Fibroblast of lung (primary cell): ENCODE measurements at regions not wholly inside any gene's neighbourhood (a gene's known extent, or its start where the extent isn't known, plus 50 kb on each side); places are given as distances from the start of the nearest gene placed in this dataset.

ENCODE experiments used
- DNase-seq, 2 donors: peaks; one replicate each; pipeline versions ENCODE4 v3.0.0 to v3.0.0-alpha.2; 2010; ENCODE audit warnings: low read depth in 2 of 2
- H2AFZ ChIP-seq: 2 replicates; pipeline ENCODE4 v1.5.1; 2012; ENCODE audit warnings: low read length, control low read depth, inconsistent platforms
- H3K27ac ChIP-seq: 2 replicates; pipeline ENCODE4 v1.5.1; 2011; ENCODE audit warnings: low read length, control low read depth; ENCODE audit not compliant: insufficient read depth
- H3K27me3 ChIP-seq: 2 replicates; pipeline ENCODE4 v1.5.1; 2011; ENCODE audit warnings: mild to moderate bottlenecking, low read length; ENCODE audit not compliant: control insufficient read depth, insufficient read depth
- H3K36me3 ChIP-seq: 2 replicates; pipeline ENCODE4 v1.5.1; 2011; ENCODE audit warnings: low read length; ENCODE audit not compliant: control insufficient read depth, insufficient read depth
- H3K4me1 ChIP-seq: 2 replicates; pipeline ENCODE4 v1.5.1; 2011; ENCODE audit warnings: low read length; ENCODE audit not compliant: control insufficient read depth, insufficient read depth; ENCODE audit errors: extremely low read depth
- H3K4me2 ChIP-seq: 2 replicates; pipeline ENCODE4 v1.5.1; 2011; ENCODE audit warnings: low read length, control low read depth; ENCODE audit not compliant: insufficient read depth; ENCODE audit errors: extremely low read depth
- H3K4me3 ChIP-seq, 4 experiments: fragments of 200-600 bp in 1 of 4; sonication (generic) in 1 of 4; replicated peaks in 1 of 4; 2 replicates each; pipeline ENCODE4 v1.5.1; 2011 to 2016; ENCODE audit warnings: low read length in 4 of 4, low read depth in 3 of 4, mild to moderate bottlenecking in 3 of 4, control low read depth in 2 of 4, inconsistent platforms in 1 of 4, mixed read lengths in 1 of 4; ENCODE audit not compliant: insufficient read depth in 1 of 4; ENCODE audit errors: control extremely low read depth in 1 of 4
- H3K79me2 ChIP-seq: 2 replicates; pipeline ENCODE4 v1.5.1; 2012; ENCODE audit warnings: mild to moderate bottlenecking, low read length, inconsistent platforms; ENCODE audit not compliant: control insufficient read depth, insufficient read depth
- H3K9ac ChIP-seq: 2 replicates; pipeline ENCODE4 v1.5.1; 2011; ENCODE audit warnings: mild to moderate bottlenecking, low read length, control low read depth; ENCODE audit not compliant: insufficient read depth
- H3K9me3 ChIP-seq: 2 replicates; pipeline ENCODE4 v1.5.1; 2012; ENCODE audit warnings: low read depth, low read length; ENCODE audit not compliant: control insufficient read depth, insufficient read depth
- H4K20me1 ChIP-seq: 2 replicates; pipeline ENCODE4 v1.5.1; 2011; ENCODE audit warnings: low read length; ENCODE audit not compliant: control insufficient read depth, insufficient read depth; ENCODE audit errors: extremely low read depth
- EZH2 ChIP-seq: IDR thresholded peaks from 2 replicates; pipeline ENCODE4 v1.5.1; 2012; ENCODE audit warnings: low read length, control low read depth, mild to moderate bottlenecking; ENCODE audit errors: missing control alignments
- TF ChIP-seq, protein P1 (sequence below), 2 donors: IDR thresholded peaks in 1 of 2; conservative IDR thresholded peaks in 1 of 2; 1 replicate in 1 of 2; 2 replicates in 1 of 2; pipeline ENCODE4 v1.5.1; 2011 to 2012; ENCODE audit warnings: low read length in 2 of 2, control low read depth in 1 of 2, inconsistent platforms in 1 of 2, low read depth in 1 of 2, mild to moderate bottlenecking in 1 of 2

DNA sequence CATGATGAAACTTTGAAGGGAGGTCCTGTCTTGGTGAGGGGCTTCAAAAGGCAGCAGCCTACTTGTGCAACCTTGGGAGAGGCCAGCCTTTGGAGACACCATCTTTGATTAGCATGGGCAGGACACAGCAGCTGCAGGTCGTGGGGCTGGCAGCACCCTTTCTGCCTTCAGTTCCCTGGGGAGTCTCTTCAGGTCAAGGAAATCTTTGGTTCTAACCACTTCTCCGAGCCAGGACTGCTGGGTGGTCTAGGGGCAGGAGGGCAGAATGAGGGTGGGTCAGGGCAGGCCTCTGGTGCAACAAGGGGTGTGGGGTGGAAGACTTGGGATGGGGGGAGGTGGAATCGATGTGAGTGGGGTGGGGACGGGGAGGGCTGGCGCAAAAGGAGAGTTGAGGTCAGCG lies 269.7 kb downstream of the FOXD2 start:
- H2AFZ ChIP-seq: no peak overlapping the region
- H3K4me2 ChIP-seq: no peak overlapping the region
- no peak overlapping the region for H3K9ac ChIP-seq
- H3K79me2 ChIP-seq: no peaks in the 10 kb centered on the region
- no peak for TF ChIP-seq EZH2
- TF ChIP-seq, protein P1, sequence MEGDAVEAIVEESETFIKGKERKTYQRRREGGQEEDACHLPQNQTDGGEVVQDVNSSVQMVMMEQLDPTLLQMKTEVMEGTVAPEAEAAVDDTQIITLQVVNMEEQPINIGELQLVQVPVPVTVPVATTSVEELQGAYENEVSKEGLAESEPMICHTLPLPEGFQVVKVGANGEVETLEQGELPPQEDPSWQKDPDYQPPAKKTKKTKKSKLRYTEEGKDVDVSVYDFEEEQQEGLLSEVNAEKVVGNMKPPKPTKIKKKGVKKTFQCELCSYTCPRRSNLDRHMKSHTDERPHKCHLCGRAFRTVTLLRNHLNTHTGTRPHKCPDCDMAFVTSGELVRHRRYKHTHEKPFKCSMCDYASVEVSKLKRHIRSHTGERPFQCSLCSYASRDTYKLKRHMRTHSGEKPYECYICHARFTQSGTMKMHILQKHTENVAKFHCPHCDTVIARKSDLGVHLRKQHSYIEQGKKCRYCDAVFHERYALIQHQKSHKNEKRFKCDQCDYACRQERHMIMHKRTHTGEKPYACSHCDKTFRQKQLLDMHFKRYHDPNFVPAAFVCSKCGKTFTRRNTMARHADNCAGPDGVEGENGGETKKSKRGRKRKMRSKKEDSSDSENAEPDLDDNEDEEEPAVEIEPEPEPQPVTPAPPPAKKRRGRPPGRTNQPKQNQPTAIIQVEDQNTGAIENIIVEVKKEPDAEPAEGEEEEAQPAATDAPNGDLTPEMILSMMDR (conservative IDR thresholded peaks at IDR 0.05 in 1 of 2, IDR thresholded peaks at IDR 0.05 in 1 of 2; ENCODE audit: low read depth in 1 of 2, low read length in 2 of 2): no peak
- no peak for DNase-seq
- H3K4me1 ChIP-seq: peaks cover 2% of the 10 kb centered on the region
- no peaks in the 10 kb centered on the region for H4K20me1 ChIP-seq
- no peak overlapping the region for H3K27ac ChIP-seq
- no peak overlapping the region for H3K4me3 ChIP-seq
- no peaks in the 10 kb centered on the region for H3K36me3 ChIP-seq
- no peaks in the 10 kb centered on the region for H3K9me3 ChIP-seq
- H3K27me3 ChIP-seq: peaks cover 23% of the 10 kb centered on the region

- Histone ChIP-seq H3K79me2 (no peaks in the 10 kb centered on the region), H3K27me3 (peaks cover 26% of the 10 kb centered on the region), H3K4me1 (peaks cover 2% of the 10 kb centered on the region), H3K27ac (no peak overlapping the region), H3K4me2 (no peak overlapping the region), H4K20me1 (no peaks in the 10 kb centered on the region), H3K36me3 (no peaks in the 10 kb centered on the region), H3K4me3 (no peak overlapping the region), H3K9me3 (no peaks in the 10 kb centered on the region), H3K9ac (no peak overlapping the region), H2AFZ (no peak overlapping the region)
- DNase-seq: no peak
- TF ChIP-seq EZH2: peak; percentile 27
- TF ChIP-seq, protein P1 (conservative IDR thresholded peaks at IDR 0.05 in 1 of 2, IDR thresholded peaks at IDR 0.05 in 1 of 2; ENCODE audit: low read depth in 1 of 2, low read length in 2 of 2): no peak
Measured at GRCh38 chr1:47708019-47708535, 270.2 kb downstream of the FOXD2 start.

- H3K27ac ChIP-seq: no peak overlapping the region
- no peaks in the 10 kb centered on the region for H3K9me3 ChIP-seq
- no peaks in the 10 kb centered on the region for H4K20me1 ChIP-seq
- no peak overlapping the region for H3K4me3 ChIP-seq
- no peaks in the 10 kb centered on the region for H3K36me3 ChIP-seq
- H3K27me3 ChIP-seq: peaks cover 26% of the 10 kb centered on the region
- TF ChIP-seq EZH2: no peak
- TF ChIP-seq, protein P1 (conservative IDR thresholded peaks at IDR 0.05 in 1 of 2, IDR thresholded peaks at IDR 0.05 in 1 of 2; ENCODE audit: low read depth in 1 of 2, low read length in 2 of 2): no peak
- peaks cover 2% of the 10 kb centered on the region for H3K4me1 ChIP-seq
- no peak overlapping the region for H2AFZ ChIP-seq
- H3K79me2 ChIP-seq: no peaks in the 10 kb centered on the region
- H3K4me2 ChIP-seq: no peak overlapping the region
- no peak overlapping the region for H3K9ac ChIP-seq
- DNase-seq: no peak
Measured at GRCh38 chr1:47708658-47709018, 270.8 kb downstream of the FOXD2 start.
